NCI-H446 (cell line): ENCODE measurements at regions not wholly inside any gene's neighbourhood (a gene's known extent, or its start where the extent isn't known, plus 50 kb on each side); places are given as distances from the start of the nearest gene placed in this dataset.

ENCODE experiments used
- DNase-seq, 2 experiments: peaks; one replicate each; lab custom pipeline; 2025; lab: John Stamatoyannopoulos, UW

- DNase-seq = no peak
Measured at GRCh38 chr3:17799312-17799711, 56.9 kb upstream of the TBC1D5 start.

- no peak for DNase-seq
Measured at GRCh38 chr3:17798000-17798399, 55.6 kb upstream of the TBC1D5 start.

GRCh38 chr3:17795711-17796110, 53.3 kb upstream of the TBC1D5 start:
- no peak for DNase-seq

GRCh38 chr3:17795280-17795679, 52.8 kb upstream of the TBC1D5 start:
- no peak for DNase-seq

- no peak for DNase-seq
Measured at GRCh38 chr3:17793542-17794195, 51.2 kb upstream of the TBC1D5 start.
